HUES48 (cell line): ENCODE measurements at regions not wholly inside any gene's neighbourhood (a gene's known extent, or its start where the extent isn't known, plus 50 kb on each side); places are given as distances from the start of the nearest gene placed in this dataset.

ENCODE experiments used
- H3K27ac ChIP-seq: one replicate; pipeline ENCODE4 v1.7.0; 2013; ENCODE audit warnings: low read depth, low read length, inconsistent platforms
- H3K27me3 ChIP-seq: 2 replicates; pipeline ENCODE4 v1.6.1; 2013; ENCODE audit warnings: mild to moderate bottlenecking, low read length; ENCODE audit not compliant: control insufficient read depth, insufficient read depth
- H3K36me3 ChIP-seq: 2 replicates; pipeline ENCODE4 v1.6.1; 2013; ENCODE audit warnings: low read length; ENCODE audit not compliant: control insufficient read depth, insufficient read depth
- H3K4me1 ChIP-seq: 2 replicates; pipeline ENCODE4 v1.6.1; 2013; ENCODE audit warnings: mild to moderate bottlenecking, low read length; ENCODE audit not compliant: control insufficient read depth, insufficient read depth
- H3K4me3 ChIP-seq: 2 replicates; pipeline ENCODE4 v1.5.1; 2013; ENCODE audit warnings: mild to moderate bottlenecking, low read depth, low read length
- H3K9ac ChIP-seq: 2 replicates; pipeline ENCODE4 v1.6.1; 2013; ENCODE audit warnings: mild to moderate bottlenecking, low read depth, low read length, moderate library complexity
- H3K9me3 ChIP-seq: 2 replicates; pipeline ENCODE4 v1.6.1; 2013; ENCODE audit warnings: low read length; ENCODE audit not compliant: control insufficient read depth, insufficient read depth

DNA sequence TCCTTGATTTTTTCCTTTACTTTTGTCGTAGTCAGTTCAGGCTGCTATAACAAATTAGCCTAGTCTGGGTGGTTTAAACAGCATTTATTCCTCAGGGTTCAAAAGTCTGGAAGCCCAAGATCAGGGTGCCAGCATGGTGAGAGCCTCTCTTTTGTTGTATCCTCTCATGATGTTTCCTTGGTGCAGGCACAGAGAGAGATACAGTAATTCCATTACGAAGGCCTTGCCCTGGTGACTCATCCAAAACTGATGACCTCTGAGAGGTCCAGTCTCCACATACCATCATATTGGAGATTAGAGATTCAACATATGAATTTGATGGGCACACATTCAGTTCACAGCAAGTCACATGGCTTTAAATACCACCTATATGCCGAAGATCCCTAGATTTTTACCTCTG is 253.8 kb downstream of the CYRIA start:
- H3K4me1 ChIP-seq: no peaks in the 10 kb centered on the region
- no peak overlapping the region for H3K4me3 ChIP-seq
- H3K36me3 ChIP-seq: no peaks in the 10 kb centered on the region
- H3K27me3 ChIP-seq: no peaks in the 10 kb centered on the region
- no peak overlapping the region for H3K27ac ChIP-seq
- no peaks in the 10 kb centered on the region; the same call in 1 of the 2 replicates for H3K9me3 ChIP-seq
- H3K9ac ChIP-seq: no peak overlapping the region

DNA sequence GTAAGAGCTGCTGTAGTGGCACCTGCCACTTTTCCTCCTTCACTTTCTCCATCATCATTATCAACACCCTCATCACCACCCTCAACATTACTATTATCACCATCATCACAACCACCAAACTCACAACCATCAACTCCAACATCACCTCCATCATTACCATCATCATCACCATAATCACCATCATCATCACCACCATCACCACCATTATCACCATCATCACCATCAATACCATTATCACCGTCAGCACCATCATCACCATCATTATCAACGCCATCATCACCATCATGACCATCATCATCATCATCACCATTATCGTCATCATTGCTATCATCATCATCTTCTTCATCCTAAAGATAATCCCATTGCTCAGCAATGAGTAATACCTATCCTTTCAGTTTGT is 255.8 kb downstream of the CYRIA start:
- no peaks in the 10 kb centered on the region for H3K4me1 ChIP-seq
- no peaks in the 10 kb centered on the region for H3K27me3 ChIP-seq
- no peaks in the 10 kb centered on the region for H3K36me3 ChIP-seq
- no peak overlapping the region for H3K27ac ChIP-seq
- H3K9ac ChIP-seq: no peak overlapping the region
- no peak overlapping the region for H3K4me3 ChIP-seq
- no peaks in the 10 kb centered on the region for H3K9me3 ChIP-seq

DNA sequence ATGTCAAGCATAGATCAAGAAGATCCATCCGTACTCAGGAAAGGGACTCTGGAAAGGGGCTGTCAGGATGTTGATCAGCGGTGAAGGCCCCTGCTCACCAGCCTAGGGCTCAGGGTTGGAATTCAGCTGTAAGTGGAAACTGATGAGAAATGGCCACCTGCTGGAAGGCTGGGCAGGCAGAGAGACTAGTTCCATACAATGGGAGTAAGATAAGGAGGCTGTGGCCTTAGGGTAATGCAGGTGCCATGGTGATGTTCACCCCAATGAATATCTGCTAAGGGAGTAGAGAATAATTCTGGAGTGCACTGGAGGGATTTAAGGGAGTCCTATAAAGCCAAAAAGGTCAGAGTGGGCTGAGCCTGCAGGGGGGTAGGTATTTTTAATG is 256.6 kb downstream of the CYRIA start:
- H3K27me3 ChIP-seq: no peaks in the 10 kb centered on the region
- no peak overlapping the region for H3K9ac ChIP-seq
- no peaks in the 10 kb centered on the region for H3K9me3 ChIP-seq
- H3K36me3 ChIP-seq: no peaks in the 10 kb centered on the region
- H3K4me3 ChIP-seq: no peak overlapping the region
- no peaks in the 10 kb centered on the region for H3K4me1 ChIP-seq
- no peak overlapping the region for H3K27ac ChIP-seq

DNA sequence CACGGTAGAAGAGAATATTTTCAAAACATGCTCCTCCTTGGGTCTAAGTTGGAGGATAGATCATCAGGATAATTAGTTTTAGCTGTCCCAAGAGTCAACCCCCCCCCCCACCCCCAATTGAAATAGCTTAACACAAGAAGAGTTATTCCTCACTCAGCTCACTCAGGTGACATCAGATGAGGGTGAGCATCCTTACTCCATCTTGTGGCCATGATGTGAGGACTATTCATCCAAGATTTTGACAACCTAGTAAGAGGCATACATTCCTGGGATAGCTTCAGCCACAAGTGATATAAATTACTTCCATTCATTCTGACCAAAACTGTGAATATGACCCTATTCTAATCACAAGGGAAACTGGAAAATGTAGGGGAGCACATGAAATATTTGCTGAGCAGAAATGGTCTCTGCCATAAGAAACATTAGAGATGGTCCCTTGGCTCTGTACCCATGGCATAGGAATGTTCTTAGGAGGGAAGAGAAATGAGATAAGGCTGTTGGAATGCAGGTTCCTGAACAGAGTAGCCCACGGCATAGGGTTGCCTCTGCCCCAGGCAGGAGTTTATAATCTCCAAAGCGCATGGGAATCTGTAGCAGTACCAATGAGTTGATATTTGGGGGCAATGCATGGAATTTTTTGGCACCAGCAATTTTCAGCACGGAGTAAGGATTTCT is 257.2 kb downstream of the CYRIA start:
- H3K36me3 ChIP-seq: no peaks in the 10 kb centered on the region
- H3K4me3 ChIP-seq: no peak overlapping the region
- no peak overlapping the region for H3K27ac ChIP-seq
- H3K9me3 ChIP-seq: no peaks in the 10 kb centered on the region
- H3K9ac ChIP-seq: no peak overlapping the region
- no peaks in the 10 kb centered on the region for H3K27me3 ChIP-seq
- H3K4me1 ChIP-seq: no peaks in the 10 kb centered on the region

DNA sequence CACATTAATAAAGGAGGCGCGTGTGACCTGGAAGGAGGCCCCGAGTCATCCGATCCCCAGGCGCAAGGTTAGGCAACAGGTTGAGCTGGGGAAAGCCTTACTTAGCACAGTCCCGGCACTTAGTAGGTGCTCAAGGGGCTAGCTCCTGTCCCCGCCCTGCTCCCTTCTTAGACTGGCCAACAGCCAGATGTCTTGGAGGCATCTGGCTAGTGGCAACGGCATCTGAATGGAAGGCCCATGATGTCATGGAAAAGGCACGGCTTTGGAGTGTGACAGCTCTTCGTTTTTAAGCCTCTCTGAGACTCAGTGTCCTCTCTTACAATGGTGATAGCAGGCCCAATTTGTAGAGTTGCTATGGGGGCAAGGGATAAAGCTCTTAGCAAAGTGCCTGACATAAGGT is 258.3 kb downstream of the CYRIA start:
- Histone ChIP-seq H3K9me3 (no peaks in the 10 kb centered on the region), H3K9ac (no peak overlapping the region), H3K4me3 (no peak overlapping the region), H3K4me1 (no peaks in the 10 kb centered on the region), H3K36me3 (no peaks in the 10 kb centered on the region), H3K27ac (no peak overlapping the region), H3K27me3 (no peaks in the 10 kb centered on the region)

DNA sequence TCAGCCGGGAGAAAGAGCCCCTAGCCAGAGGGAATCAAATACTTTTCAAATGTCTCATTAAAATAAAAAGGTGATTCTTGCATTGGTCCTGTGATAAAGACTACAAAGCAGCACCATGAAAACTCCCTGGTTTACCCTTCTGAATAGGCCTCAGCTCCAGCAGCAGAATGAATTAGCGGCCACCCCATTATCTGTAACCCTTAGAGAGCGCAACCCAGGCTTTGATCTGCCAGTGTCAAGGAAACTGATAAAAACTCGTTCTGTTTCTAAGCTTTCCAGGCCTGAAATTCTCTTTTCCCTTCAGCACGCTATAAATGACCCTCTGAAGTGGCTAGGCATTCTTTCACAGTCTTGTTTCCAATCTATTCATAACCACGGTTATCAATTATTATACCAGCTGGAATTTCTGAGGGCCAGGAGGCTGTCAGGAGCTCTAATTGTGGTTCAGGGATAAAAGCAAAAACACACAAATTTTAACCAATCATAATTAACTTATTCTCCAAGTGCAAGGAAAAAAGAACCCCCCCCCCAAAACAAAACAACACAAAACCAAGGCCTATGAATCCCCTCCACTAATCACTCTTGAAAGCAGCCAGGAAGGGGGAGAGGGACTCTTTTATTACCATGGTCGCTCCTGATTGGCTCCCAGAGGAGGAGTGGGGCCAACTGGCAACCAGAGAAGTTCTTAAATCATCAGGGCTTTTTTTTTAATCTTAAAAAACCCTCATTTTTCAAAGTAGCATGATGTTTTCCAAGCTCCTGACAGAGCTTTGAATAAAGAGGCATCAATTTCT is 258.9 kb downstream of the CYRIA start:
- no peaks in the 10 kb centered on the region for H3K36me3 ChIP-seq
- H3K4me3 ChIP-seq: no peak overlapping the region
- H3K27ac ChIP-seq: no peak overlapping the region
- no peaks in the 10 kb centered on the region for H3K9me3 ChIP-seq
- no peaks in the 10 kb centered on the region for H3K4me1 ChIP-seq
- H3K9ac ChIP-seq: no peak overlapping the region
- H3K27me3 ChIP-seq: no peaks in the 10 kb centered on the region

DNA sequence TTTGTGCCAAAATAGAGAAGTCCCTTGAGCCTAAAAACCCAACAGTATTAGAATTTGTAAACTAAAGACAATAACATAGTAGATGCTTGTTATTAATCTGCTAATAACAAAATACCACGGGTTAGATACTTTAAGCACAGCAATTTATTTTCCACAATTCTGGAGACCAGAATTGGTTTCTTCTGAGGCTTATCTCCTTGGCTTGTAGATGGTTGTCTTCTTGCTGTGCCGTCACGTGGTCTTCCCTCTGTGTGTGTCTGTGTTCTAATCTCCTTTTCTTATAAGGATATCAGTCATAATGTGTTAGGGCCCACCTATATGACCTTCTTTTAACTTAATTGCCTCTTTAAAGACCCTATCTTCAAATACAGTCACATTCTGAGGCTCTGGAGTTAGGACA is 260.1 kb downstream of the CYRIA start:
- Histone ChIP-seq H3K9ac (no peak overlapping the region), H3K27ac (no peak overlapping the region), H3K9me3 (no peaks in the 10 kb centered on the region), H3K36me3 (no peaks in the 10 kb centered on the region), H3K27me3 (no peaks in the 10 kb centered on the region), H3K4me1 (no peaks in the 10 kb centered on the region), H3K4me3 (no peak overlapping the region)

DNA sequence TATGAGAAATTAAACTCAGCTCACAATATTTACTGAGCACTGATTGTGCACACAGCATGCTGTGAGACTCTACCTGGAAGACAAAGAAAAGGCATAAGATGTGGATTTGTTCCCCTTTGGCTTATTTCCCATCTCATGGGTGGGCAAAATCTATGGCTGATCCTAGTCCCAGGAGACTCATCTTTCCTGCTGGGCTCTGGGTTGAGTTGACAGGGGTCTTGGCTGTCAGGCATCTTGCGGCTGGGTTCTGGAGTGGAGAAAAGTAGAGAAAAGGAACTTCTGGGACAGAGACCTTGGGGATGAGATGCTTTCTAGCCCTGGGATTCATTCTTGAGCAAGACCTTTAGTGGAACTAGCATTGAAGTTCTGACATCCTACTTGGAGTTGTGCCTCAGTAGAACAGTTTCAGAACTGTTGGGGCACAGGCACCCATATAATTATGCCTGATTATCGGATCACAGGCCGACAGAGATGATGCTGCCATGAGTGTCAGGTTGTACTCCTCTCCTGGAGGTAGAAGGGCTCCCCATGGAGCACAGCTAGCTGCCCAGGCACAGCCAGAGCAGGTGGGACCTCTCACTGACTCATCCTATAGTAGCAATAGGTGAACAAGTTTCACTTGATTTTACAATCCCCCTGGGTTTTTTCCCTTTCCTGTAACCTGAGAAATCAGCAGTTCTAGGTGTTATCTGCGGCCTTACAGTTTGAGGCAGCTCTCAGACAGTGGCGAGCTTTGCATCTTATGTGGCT is 260.9 kb downstream of the CYRIA start:
- Histone ChIP-seq H3K4me1 (no peaks in the 10 kb centered on the region), H3K27me3 (no peaks in the 10 kb centered on the region), H3K4me3 (no peak overlapping the region), H3K36me3 (no peaks in the 10 kb centered on the region), H3K9ac (no peak overlapping the region), H3K27ac (no peak overlapping the region), H3K9me3 (no peaks in the 10 kb centered on the region)

DNA sequence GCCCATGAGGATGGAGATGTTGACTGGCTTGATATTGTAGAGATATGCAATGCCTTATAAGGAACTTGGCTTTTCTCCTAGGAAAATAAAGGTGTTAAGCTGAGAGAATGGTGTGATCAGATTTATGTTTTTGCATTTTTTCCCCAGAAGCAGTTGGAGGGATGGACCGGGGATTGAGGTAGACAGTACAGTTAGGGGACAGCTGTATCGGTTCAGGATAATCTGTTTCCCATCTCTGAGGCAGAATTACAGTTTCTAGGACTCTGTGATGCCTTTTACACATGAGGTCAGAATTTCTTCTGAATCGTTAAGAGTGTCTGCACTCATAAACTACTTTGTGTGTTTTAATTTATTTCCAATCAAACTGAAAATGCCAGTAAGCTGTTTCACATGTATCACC is 261.5 kb downstream of the CYRIA start:
- H3K9ac ChIP-seq: no peak overlapping the region
- no peaks in the 10 kb centered on the region for H3K27me3 ChIP-seq
- H3K36me3 ChIP-seq: no peaks in the 10 kb centered on the region
- H3K27ac ChIP-seq: no peak overlapping the region
- no peaks in the 10 kb centered on the region for H3K4me1 ChIP-seq
- no peaks in the 10 kb centered on the region for H3K9me3 ChIP-seq
- no peak overlapping the region for H3K4me3 ChIP-seq

DNA sequence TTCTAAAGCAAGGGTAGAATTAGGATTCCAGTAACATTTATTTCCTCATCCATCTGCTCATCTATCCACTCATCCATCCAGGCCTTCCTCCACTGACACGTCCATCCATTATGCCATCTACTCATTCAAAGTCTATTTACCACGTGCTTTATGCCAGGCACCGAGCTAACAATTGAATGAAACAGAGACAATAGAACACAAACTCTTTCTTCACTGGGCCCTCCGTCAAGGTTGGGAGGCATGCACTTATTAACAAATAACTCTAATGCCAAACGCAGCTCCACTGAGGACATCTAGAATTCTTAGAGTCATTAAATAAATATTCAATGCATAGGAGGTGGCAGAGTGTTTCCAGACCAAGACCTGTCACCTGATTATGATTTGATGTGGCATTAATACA is 262.7 kb downstream of the CYRIA start:
- Histone ChIP-seq H3K27me3 (no peaks in the 10 kb centered on the region), H3K4me1 (no peaks in the 10 kb centered on the region), H3K9ac (no peak overlapping the region), H3K9me3 (no peaks in the 10 kb centered on the region), H3K4me3 (no peak overlapping the region), H3K36me3 (no peaks in the 10 kb centered on the region), H3K27ac (no peak overlapping the region)

DNA sequence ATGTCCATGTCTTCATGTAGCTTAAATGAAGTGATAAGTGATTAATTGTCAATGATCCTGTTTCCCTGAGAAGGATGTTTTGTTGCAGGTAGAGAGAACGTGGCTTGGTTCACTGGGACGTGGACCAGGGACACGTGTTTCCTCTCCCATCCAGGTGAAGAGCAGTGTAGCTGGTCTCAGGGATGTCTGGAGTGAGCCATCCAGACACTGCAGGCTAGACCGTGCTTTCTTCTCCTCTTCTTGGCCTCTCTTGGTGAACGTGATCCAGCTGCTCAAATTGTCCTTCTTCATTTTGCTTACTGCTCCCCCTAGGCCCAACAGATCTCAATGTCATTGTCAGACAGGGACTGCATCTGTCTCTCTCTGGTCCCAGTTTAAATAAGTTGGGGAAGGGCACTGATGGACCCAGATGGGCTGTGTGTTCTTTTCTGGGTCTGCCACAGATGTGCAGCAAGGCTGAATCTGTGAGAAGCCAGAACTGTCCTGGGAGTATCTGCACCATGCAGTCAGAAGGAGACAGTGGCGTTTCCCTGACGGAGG is 263.8 kb downstream of the CYRIA start:
- H3K9me3 ChIP-seq: no peaks in the 10 kb centered on the region
- H3K27me3 ChIP-seq: no peaks in the 10 kb centered on the region
- no peak overlapping the region for H3K9ac ChIP-seq
- H3K36me3 ChIP-seq: no peaks in the 10 kb centered on the region
- H3K27ac ChIP-seq: no peak overlapping the region
- no peak overlapping the region for H3K4me3 ChIP-seq
- no peaks in the 10 kb centered on the region for H3K4me1 ChIP-seq
